Panc1 (cell line): ENCODE measurements at regions not wholly inside any gene's neighbourhood (a gene's known extent, or its start where the extent isn't known, plus 50 kb on each side); places are given as distances from the start of the nearest gene placed in this dataset.

Experiments
- ATAC-seq: fragments of 200-7000 bp; cut with Tn5 transposase; 2 replicates; pipeline ENCODE4 v1.9.1; 2020; ENCODE audit warnings: mild to moderate bottlenecking, moderate library complexity
- BruUV-seq: library from RNA; stranded (reverse); fragments of 400-500 nt; replicated peaks from 2 replicates; lab custom pipeline; 2021; lab: Mats Ljungman, UMichigan
- CTCF ChIA-PET: fragments of 300-600 bp; sonication (Branson Sonifier 250); formaldehyde crosslinking; loops from one replicate; lab custom pipeline; 2022; ENCODE audit warnings: antibody characterized with exemption; lab: Charles Lee
- POLR2A ChIA-PET: fragments of 300-600 bp; sonication (Branson Sonifier 250); formaldehyde crosslinking; loops from one replicate; lab custom pipeline; 2022; ENCODE audit warnings: antibody characterized with exemption; lab: Charles Lee
- DNase-seq: peaks from one replicate; pipeline ENCODE4 v3.0.0-alpha.2; 2010; ENCODE audit warnings: low read depth, low spot score
- H3K27ac ChIP-seq: 2 replicates; pipeline ENCODE4 v1.5.1; 2011; ENCODE audit warnings: mild to moderate bottlenecking, low read length, inconsistent platforms
- H3K27me3 ChIP-seq: fragments of 200-500 bp; sonication (Bioruptor generic); 2 replicates; pipeline ENCODE4 v1.6.0; 2014; ENCODE audit warnings: low read length, inconsistent platforms; ENCODE audit not compliant: control insufficient read depth, insufficient read depth
- H3K36me3 ChIP-seq: fragments of 200-500 bp; sonication (Bioruptor generic); 2 replicates; pipeline ENCODE4 v1.5.1; 2014; ENCODE audit warnings: inconsistent platforms, mild to moderate bottlenecking, low read length, moderate library complexity; ENCODE audit not compliant: control insufficient read depth, insufficient read depth
- H3K4me1 ChIP-seq: 2 replicates; pipeline ENCODE4 v1.5.1; 2011; ENCODE audit warnings: inconsistent platforms, mild to moderate bottlenecking, low read length, moderate library complexity; ENCODE audit not compliant: control insufficient read depth, insufficient read depth
- H3K4me3 ChIP-seq, 2 experiments: 2 replicates each; pipeline ENCODE4 v1.5.1; 2011 to 2012; ENCODE audit warnings: low read depth in 2 of 2, low read length in 2 of 2, mild to moderate bottlenecking in 2 of 2, inconsistent platforms in 1 of 2, moderate library complexity in 1 of 2
- H3K9me3 ChIP-seq: fragments of 200-500 bp; sonication (Bioruptor generic); 2 replicates; pipeline ENCODE4 v1.5.1; 2014; ENCODE audit warnings: low read depth, mild to moderate bottlenecking, inconsistent platforms, low read length, moderate library complexity; ENCODE audit not compliant: control insufficient read depth, insufficient read depth
- CTCF ChIP-seq: fragments of 450-650 bp; IDR thresholded peaks from 2 replicates; pipeline ENCODE4 v1.5.1; 2017; ENCODE audit warnings: mild to moderate bottlenecking
- POLR2AphosphoS5 ChIP-seq: IDR thresholded peaks from 2 replicates; pipeline ENCODE4 v1.6.1; 2012; ENCODE audit warnings: mild to moderate bottlenecking, low read depth, low read length, moderate library complexity
- SIN3A ChIP-seq: IDR thresholded peaks from 2 replicates; pipeline ENCODE4 v1.6.1; 2012; ENCODE audit warnings: low read depth, mild to moderate bottlenecking, low read length, moderate library complexity, borderline replicate concordance; ENCODE audit not compliant: insufficient read depth
- TCF7L2 ChIP-seq: IDR thresholded peaks from 2 replicates; pipeline ENCODE4 v1.6.1; 2011; ENCODE audit warnings: mild to moderate bottlenecking, low read depth, low read length, inconsistent platforms
- in situ Hi-C: cut with HindIII; loops from 2 replicates; pipeline ENCODE4 v1.10.0; 2016; ENCODE audit warnings: low sequenced_read_pairs, low pct_unique_long_range_greater_than_20kb
- intact Hi-C: fragments of 100-400 bp; cut with micrococcal nuclease; formaldehyde crosslinking; loops from one replicate; pipeline ENCODE4 v1.10.0; 2022; ENCODE audit not compliant: unreplicated experiment
- TF ChIP-seq, protein P1 (sequence below), 2 experiments: IDR thresholded peaks; 2 replicates each; pipeline ENCODE4 v1.6.1; 2011 to 2012; ENCODE audit warnings: low read depth in 2 of 2, control low read depth in 1 of 2, low read length in 1 of 2, mild to moderate bottlenecking in 1 of 2, moderate library complexity in 1 of 2; ENCODE audit not compliant: insufficient read depth in 1 of 2

DNA sequence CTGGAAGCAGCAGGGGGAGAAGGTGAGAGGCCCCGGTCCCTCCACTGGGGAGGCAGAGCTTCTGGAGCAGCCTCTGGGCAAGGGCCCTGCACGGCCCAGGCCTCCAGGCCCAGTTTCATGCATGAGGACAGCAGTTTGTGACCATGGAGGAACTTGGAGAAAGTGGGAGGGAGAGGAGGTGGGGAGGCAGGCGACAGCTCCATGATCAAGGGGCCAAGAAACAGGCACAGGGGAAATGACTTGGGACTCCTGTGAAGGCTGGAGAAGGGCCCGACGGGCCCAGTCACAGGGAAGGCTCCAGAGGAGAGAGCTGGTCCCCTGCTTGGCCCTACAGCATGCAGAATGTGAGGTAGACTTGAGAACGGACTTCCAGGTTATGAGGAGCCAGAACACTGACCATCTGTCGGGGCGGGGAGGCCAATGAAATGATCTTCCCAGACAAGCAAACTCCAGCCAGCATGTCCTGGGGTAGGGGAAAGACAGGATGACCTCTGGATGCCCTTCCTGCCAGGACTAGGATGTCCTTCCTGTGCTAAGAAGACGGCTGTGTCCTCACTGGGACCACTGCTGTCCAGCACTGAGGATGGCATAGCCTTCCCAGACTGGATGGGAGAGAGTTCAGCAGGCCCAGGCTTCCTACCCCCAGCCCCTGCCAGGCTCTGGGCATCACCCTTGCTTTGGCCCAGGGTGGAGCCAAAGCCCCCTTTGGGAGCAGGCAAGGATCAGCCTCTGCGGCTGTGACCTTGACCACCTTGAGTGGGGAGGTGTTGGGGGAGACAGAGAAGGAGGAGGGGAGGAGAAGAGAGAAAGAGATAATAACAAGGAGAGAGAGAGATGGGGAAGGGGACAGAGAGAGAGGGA is 548.2 kb downstream of the PTPRU start:
- in situ Hi-C loops (no loop called here), intact Hi-C loops (no loop called here)
- BruUV-seq: no TSS peak
- CTCF ChIA-PET: no interaction called here
- H3K27me3 ChIP-seq: no peaks in the 10 kb centered on the region; the same call in 1 of the 2 replicates
- DNase-seq (no peak), ATAC-seq (no peak)
- H3K4me1 ChIP-seq: no peaks in the 10 kb centered on the region
- no peak overlapping the region for H3K4me3 ChIP-seq
- TF ChIP-seq, protein P1, sequence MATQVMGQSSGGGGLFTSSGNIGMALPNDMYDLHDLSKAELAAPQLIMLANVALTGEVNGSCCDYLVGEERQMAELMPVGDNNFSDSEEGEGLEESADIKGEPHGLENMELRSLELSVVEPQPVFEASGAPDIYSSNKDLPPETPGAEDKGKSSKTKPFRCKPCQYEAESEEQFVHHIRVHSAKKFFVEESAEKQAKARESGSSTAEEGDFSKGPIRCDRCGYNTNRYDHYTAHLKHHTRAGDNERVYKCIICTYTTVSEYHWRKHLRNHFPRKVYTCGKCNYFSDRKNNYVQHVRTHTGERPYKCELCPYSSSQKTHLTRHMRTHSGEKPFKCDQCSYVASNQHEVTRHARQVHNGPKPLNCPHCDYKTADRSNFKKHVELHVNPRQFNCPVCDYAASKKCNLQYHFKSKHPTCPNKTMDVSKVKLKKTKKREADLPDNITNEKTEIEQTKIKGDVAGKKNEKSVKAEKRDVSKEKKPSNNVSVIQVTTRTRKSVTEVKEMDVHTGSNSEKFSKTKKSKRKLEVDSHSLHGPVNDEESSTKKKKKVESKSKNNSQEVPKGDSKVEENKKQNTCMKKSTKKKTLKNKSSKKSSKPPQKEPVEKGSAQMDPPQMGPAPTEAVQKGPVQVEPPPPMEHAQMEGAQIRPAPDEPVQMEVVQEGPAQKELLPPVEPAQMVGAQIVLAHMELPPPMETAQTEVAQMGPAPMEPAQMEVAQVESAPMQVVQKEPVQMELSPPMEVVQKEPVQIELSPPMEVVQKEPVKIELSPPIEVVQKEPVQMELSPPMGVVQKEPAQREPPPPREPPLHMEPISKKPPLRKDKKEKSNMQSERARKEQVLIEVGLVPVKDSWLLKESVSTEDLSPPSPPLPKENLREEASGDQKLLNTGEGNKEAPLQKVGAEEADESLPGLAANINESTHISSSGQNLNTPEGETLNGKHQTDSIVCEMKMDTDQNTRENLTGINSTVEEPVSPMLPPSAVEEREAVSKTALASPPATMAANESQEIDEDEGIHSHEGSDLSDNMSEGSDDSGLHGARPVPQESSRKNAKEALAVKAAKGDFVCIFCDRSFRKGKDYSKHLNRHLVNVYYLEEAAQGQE (IDR thresholded peaks at IDR 0.05; ENCODE audit: insufficient read depth in 1 of 2, low read depth in 2 of 2, low read length in 1 of 2): no peak
- TF ChIP-seq POLR2AphosphoS5 (no peak), CTCF (no peak), TCF7L2 (no peak), SIN3A (no peak)
- no peaks in the 10 kb centered on the region for H3K9me3 ChIP-seq
- no peaks in the 10 kb centered on the region for H3K36me3 ChIP-seq
- H3K27ac ChIP-seq: no peak overlapping the region
- POLR2A ChIA-PET: no interaction called here

DNA sequence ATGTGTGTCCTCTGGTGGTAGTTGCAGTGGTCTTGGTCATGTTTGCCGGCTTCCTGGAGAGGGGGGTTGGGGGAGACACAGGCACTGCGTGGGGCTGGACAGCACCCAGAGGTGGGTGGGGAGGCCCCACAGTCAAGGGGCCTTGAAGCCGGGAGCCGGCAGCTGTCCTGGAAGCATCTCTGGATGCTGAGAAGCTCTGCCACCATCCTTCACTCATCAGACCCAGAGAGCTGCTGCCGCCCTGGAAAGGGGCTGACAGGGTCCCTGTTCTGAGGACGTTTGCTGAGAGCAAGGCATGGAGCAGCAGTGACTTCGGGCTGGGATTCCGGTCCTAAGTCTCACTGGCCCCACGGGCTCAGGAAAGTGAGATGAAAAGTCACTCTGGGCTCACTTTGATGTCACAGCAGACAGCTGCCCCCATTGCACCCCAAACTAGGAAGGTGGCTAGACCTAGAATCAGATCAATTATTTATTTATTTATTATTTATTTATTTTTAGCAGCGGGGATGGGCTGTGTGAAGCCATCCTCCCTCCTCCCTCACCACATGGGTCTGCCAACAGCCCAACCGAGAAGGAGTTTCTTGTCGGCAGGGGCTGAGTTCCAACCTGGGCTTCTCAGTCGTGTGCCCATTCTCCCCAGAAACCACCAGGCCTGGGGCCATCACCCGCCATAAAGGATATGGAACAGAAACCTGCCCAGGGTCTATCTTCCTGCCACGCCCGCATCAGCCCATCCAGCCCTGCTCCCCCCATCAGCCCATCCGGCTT is 547.4 kb downstream of the PTPRU start:
- no peak overlapping the region for H3K27ac ChIP-seq
- no peak for DNase-seq
- H3K4me1 ChIP-seq: no peaks in the 10 kb centered on the region
- intact Hi-C loops (no loop called here), in situ Hi-C loops (no loop called here)
- no peak for ATAC-seq
- no TSS peak for BruUV-seq
- POLR2A ChIA-PET: no interaction called here
- no peak for TF ChIP-seq TCF7L2
- TF ChIP-seq SIN3A: no peak
- TF ChIP-seq POLR2AphosphoS5: no peak
- TF ChIP-seq, protein P1 (IDR thresholded peaks at IDR 0.05; ENCODE audit: insufficient read depth in 1 of 2, low read depth in 2 of 2, low read length in 1 of 2): no peak
- no peak for TF ChIP-seq CTCF
- no peak overlapping the region for H3K4me3 ChIP-seq
- H3K9me3 ChIP-seq: no peaks in the 10 kb centered on the region
- no peaks in the 10 kb centered on the region for H3K36me3 ChIP-seq
- no peaks in the 10 kb centered on the region; the same call in 1 of the 2 replicates for H3K27me3 ChIP-seq
- CTCF ChIA-PET: no interaction called here
